Forelimb muscle (tissue), 1 donor: ENCODE measurements at regions not wholly inside any gene's neighbourhood (a gene's known extent, or its start where the extent isn't known, plus 50 kb on each side); places are given as distances from the start of the nearest gene placed in this dataset.

Experiments used
- DNase-seq: peaks from one replicate; pipeline ENCODE4 v3.0.0-alpha.2; 2013; ENCODE audit warnings: low read depth

DNA sequence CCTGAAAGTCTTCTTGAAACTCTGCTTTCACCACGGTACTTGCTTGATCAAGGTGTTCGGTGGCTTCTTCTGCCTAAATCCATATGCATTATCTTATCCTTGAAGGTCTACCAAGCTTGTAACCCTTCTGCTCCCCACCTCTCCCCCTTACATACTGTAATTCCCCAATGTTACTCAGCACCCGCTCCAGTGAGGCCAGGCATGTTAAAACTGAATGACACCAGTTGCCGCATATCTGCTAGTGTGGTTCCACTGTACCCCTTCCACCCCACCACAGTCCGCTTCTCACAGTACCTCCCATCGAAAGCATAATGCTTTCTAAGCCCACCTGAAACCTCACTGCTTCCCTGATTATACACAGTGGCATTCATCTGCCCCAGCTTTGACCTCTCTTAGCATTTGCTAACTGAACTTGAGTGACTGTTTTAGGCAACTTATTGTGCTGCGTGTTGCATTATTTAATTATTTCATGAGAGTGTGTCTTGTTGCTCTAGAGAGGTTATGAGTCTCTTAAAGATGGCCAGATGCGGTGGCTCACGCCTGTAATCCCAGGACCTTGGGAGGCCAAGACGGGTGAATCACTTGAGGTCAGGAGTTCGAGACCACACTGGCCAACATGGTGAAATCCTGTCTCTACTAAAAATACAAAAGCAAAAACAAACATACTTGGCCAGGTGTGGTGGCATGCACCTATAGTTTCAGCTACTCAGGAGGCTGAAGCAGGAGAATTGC is 87.6 kb upstream of the MBNL2 start:
- no peak for DNase-seq

- DNase-seq = no peak
Measured at GRCh38 chr13:97135883-97136282, 86.2 kb upstream of the MBNL2 start.

DNA sequence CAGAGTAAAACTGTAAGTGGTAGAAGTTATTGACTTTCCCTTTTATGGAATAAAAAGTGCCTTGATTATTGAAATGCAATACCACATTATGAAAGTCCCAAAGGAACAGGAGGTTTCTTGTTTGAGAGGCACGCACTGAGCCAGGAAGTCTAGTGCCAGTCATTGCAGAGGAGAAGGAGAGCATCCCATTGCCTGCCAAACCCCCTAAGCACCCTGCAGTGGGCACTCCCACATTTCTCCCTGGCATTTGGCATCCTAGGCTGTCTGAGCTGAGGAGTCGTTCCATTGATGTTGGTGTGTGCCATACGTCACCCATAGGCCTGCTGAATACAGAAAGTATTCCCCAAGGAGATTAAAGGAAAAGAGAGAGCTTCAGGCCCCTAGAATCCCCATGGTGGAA is 85.7 kb upstream of the MBNL2 start:
- DNase-seq = no peak

GRCh38 chr13:97139691-97140090 is 82.4 kb upstream of the MBNL2 start:
- DNase-seq = no peak

DNA sequence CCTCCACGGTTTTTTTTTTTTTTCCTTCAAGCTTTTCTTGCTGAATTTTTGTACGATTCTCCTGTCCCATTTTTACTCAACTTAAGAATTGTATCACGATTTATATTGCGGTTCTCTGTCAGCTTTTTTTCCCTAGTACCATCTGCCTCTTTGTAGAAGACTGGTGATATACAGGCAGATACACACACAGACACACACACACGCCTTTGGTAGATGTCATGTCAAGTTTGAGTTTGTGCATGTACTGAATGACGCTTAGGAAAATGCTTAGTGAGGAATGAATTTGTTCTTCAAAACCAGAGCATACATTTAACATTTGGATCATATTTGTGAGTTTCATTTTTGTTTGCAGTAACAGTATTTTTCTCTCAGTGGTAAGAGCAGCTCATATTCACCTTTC is 82.0 kb upstream of the MBNL2 start:
- no peak for DNase-seq

GRCh38 chr13:97140611-97141010 is 81.5 kb upstream of the MBNL2 start:
- DNase-seq = no peak

- DNase-seq = no peak
Measured at GRCh38 chr13:97141097-97141496, 81.0 kb upstream of the MBNL2 start.

- no peak for DNase-seq
Measured at GRCh38 chr13:97141564-97142005, 80.5 kb upstream of the MBNL2 start.

GRCh38 chr13:97142452-97142851 is 79.7 kb upstream of the MBNL2 start:
- no peak for DNase-seq

GRCh38 chr13:97145057-97145456 is 77.1 kb upstream of the MBNL2 start:
- DNase-seq = no peak

GRCh38 chr13:97148894-97149293 is 73.2 kb upstream of the MBNL2 start:
- no peak for DNase-seq

GRCh38 chr13:97160421-97160820 is 61.7 kb upstream of the MBNL2 start:
- no peak for DNase-seq

DNA sequence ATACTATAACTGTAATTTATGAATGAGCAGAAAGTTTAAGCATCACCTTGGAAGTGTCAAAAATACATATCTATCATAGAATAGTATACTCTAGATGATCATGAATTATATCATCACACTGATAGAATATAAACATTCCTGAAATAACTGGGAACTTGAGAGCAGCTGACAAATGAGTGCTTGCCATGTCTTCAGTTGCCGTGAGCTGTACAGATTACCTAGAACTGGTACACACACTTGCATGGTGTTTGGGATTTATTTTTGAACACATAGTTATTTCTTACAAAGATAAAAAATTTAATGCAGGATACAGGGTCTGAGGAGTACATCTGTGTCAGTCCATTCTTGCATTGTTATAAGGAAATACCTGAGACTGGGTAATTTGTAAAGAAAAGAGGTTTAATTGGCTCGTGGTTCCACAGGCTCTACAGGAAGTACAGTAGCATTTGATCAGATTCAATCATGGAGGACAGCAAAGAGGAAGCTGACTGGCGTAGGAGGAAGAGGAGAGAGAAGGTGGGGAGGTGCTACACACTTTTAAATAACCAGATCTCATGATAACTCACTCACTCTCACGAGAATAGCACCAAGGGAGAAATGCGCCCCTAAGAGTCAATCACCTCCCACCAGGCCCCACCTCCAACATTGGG is 60.4 kb upstream of the MBNL2 start:
- DNase-seq = no peak

- DNase-seq = no peak
Measured at GRCh38 chr13:97165502-97166425, 56.4 kb upstream of the MBNL2 start.

DNA sequence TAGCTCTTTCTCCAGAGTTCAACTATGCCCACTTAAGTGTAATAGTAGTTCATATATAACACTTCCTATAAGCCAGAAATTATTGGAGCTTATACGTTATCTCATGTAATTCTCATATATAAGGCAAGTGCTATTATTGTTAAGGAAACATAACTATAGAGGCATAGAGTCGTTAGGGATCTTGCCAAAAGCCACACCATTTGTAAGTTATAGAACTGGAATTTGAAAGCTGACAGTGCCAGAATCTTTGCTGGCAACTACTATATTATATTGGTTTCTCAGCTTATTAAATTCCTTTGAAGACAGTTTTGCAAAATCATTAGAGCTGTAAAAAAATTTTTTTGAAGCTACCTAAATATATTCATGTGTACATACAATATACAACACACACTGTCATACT is 51.0 kb upstream of the MBNL2 start:
- no peak for DNase-seq
